Stimulated activated CD8-positive, alpha-beta memory T cell treated with anti-CD3 and anti-CD28 coated beads, Interleukin-2, amount 100 ng/mL, for 1 hour (primary cell): ENCODE measurements at regions not wholly inside any gene's neighbourhood (a gene's known extent, or its start where the extent isn't known, plus 50 kb on each side); places are given as distances from the start of the nearest gene placed in this dataset.

ENCODE experiments used
- DNase-seq, 2 donors: peaks; one replicate each; pipeline ENCODE4 v3.0.0-alpha.2; 2020; ENCODE audit warnings: low read depth in 2 of 2

DNA sequence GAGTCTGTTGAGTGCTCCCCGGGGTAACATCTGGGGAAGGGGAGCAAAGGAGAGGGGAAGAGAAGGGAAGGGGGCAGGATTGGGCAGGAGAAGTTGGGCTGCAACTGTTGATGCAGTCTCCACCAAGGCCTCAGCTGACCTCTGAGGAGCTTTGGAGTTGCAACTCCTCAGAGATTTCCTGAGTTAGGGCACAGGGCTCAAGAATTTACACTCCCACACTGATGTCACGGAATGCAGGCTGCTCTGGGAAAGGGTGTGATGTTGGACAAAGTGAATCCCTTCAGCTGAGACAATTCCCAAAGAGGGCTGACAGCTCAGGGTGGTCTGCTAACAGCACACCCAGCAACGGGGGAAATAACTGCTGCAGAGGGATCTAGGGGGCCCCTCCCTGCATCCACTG, 295.6 kb downstream of the PCNX1 start:
- DNase-seq = no peak

GRCh38 chr14:71203306-71203705, 296.0 kb downstream of the PCNX1 start:
- no peak for DNase-seq

DNA sequence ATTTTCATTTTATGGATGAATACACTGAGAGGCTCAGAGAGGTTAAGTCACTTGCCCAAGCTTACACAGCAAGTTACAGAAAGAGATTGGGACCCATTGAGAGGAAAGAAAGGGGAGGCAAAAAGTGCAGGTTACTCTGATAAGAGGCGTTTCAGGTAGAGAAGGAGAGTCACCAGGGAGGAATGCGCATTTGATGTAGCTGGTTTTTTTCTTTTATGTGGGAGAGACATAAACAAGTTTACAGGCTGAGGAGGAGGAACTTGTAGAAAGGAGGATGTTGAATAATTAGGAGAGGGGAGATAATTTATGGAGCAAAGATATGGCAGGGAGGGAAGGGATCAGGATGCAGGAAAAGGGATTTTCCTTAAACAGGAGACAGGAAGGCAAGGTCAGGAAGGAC, 297.0 kb downstream of the PCNX1 start:
- DNase-seq = no peak

GRCh38 chr14:71204768-71205167, 297.5 kb downstream of the PCNX1 start:
- no peak for DNase-seq

DNA sequence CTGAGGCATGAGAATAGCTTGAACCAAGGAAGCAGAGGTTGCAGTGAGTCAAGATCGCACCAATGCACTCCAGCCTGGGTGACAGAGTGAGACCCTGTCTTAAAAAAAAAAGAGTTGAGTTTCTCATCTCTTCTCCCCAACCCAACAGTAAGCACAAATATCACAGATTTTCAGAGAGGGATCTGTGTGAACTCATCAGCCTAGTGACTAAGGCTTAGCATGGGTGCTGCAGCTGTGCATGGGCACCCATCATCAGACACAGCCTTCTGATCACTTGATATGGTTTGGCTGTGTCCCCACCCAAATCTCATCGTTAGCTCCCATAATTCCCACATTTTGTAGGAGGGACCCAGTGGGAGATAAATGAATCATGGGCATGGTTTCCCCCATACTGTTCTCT, 298.9 kb downstream of the PCNX1 start:
- no peak for DNase-seq

GRCh38 chr14:71206766-71207371, 299.6 kb downstream of the PCNX1 start:
- DNase-seq = no peak

- no peak for DNase-seq
Measured at GRCh38 chr14:71208702-71209357, 301.6 kb downstream of the PCNX1 start.

- no peak for DNase-seq
Measured at GRCh38 chr14:71209888-71210287, 302.6 kb downstream of the PCNX1 start.

- no peak for DNase-seq
Measured at GRCh38 chr14:71212093-71212492, 304.8 kb downstream of the PCNX1 start.

GRCh38 chr14:71212683-71213107, 305.4 kb downstream of the PCNX1 start:
- DNase-seq = no peak

DNA sequence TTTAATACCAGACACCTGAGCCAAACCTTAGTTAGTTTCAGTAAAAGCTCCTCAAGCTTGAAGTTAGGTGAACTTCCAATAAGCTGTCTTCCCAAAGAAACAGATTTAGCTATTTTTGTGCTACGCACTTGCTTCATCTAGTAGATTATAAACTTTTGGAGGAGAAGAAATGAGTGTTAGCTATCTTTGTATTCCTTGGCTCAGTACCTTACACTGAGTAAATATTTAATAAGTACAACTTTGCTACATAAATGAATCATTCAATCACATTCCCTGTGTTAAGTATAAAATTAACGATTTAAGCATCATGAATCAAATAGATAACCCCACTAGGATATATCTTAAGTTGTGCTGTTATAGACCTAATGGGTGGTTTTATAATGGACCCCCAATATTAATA, 307.0 kb downstream of the PCNX1 start:
- no peak for DNase-seq

- no peak for DNase-seq
Measured at GRCh38 chr14:71220462-71220861, 313.2 kb downstream of the PCNX1 start.

- no peak for DNase-seq
Measured at GRCh38 chr14:71221119-71221518, 313.9 kb downstream of the PCNX1 start.

- DNase-seq = no peak
Measured at GRCh38 chr14:71225113-71225512, 317.9 kb downstream of the PCNX1 start.

DNA sequence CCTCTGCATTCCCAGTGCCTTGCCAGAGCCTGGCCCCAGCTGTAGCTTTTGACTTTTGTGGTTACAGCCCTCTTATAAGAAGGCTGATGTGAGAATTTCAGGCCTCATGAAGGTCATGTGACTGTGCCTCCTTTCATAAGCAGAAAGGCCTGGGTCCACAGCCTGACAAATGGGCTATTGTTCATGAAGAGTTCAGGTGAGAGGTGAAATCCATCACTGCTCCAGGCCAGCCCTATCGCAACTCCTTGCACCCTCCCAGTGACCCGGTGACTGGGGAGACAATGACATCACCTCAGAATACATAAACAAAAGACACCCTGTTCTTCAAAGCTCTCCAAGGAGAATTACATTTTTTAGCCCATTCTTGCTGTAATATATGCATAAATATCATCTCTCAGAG, 321.5 kb downstream of the PCNX1 start:
- no peak for DNase-seq

- no peak for DNase-seq
Measured at GRCh38 chr14:71229875-71230274, 322.6 kb downstream of the PCNX1 start.

- no peak for DNase-seq
Measured at GRCh38 chr14:71230897-71231296, 323.6 kb downstream of the PCNX1 start.

GRCh38 chr14:71231521-71232393, 324.5 kb downstream of the PCNX1 start:
- DNase-seq = no peak

DNA sequence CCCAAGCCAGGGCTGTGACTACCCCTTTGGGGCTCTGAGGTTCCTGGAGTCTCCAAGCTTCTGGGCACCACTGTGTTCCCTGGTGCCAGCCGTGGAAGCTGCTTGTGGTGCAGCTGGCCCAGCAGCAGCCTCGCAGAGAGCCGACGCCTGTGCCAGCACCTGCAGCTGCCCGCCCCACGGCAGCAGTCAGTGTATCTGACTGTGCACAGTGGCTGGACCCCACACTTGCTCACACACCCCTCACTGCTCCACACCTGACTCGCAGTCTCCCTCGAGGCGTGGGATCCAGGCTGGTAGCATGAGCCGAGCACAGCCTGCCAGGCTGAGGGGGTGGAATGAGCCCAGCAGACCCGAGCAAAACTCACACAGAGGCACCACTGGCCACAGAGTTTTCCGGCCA, 325.2 kb downstream of the PCNX1 start:
- DNase-seq = no peak

GRCh38 chr14:71235875-71236274, 328.6 kb downstream of the PCNX1 start:
- no peak for DNase-seq

- DNase-seq = no peak
Measured at GRCh38 chr14:71236487-71236886, 329.2 kb downstream of the PCNX1 start.

- no peak for DNase-seq
Measured at GRCh38 chr14:71237556-71237955, 330.3 kb downstream of the PCNX1 start.

- no peak for DNase-seq
Measured at GRCh38 chr14:71238835-71239234, 331.6 kb downstream of the PCNX1 start.
